Left lung (tissue), 4 donors: ENCODE measurements at regions not wholly inside any gene's neighbourhood (a gene's known extent, or its start where the extent isn't known, plus 50 kb on each side); places are given as distances from the start of the nearest gene placed in this dataset.

ENCODE experiments used
- ATAC-seq: fragments of 200-7000 bp; cut with Tn5 transposase; one replicate; pipeline ENCODE4 v1.9.1; 2020; ENCODE audit warnings: moderate library complexity
- DNase-seq, 4 donors: peaks; one replicate each; pipeline ENCODE4 v3.0.0-alpha.2; 2013 to 2020
- H3K27ac ChIP-seq, 2 donors: fragments of 200-600 bp; sonication (generic) in 1 of 2; one replicate each; pipeline versions ENCODE4 v1.5.0 to v1.8.0; 2020 to 2021
- H3K27me3 ChIP-seq, 2 donors: fragments of 200-600 bp; sonication (generic) in 1 of 2; one replicate each; pipeline versions ENCODE4 v1.5.0 to v1.8.0; 2020 to 2021
- H3K36me3 ChIP-seq, 2 donors: fragments of 200-600 bp; sonication (generic) in 1 of 2; one replicate each; pipeline versions ENCODE4 v1.5.0 to v1.8.0; 2020 to 2021
- H3K4me1 ChIP-seq, 2 donors: fragments of 200-600 bp; one replicate each; pipeline ENCODE4 v1.8.0; 2021
- H3K4me3 ChIP-seq, 2 donors: fragments of 200-600 bp; sonication (generic) in 1 of 2; one replicate each; pipeline versions ENCODE4 v1.5.0 to v1.8.0; 2020 to 2021; ENCODE audit warnings: mild to moderate bottlenecking in 1 of 2
- H3K9me3 ChIP-seq, 2 donors: fragments of 200-600 bp; sonication (generic) in 1 of 2; one replicate each; pipeline versions ENCODE4 v1.5.0 to v1.8.0; 2020 to 2021
- CTCF ChIP-seq, 2 donors: fragments of 200-600 bp; sonication (generic) in 1 of 2; IDR thresholded peaks; one replicate each; pipeline versions ENCODE4 v1.5.0 to v1.8.0; 2021; ENCODE audit warnings: antibody characterized with exemption in 2 of 2
- intact Hi-C, 2 donors: fragments of 100-400 bp; cut with DNase I; formaldehyde crosslinking; loops; one replicate each; pipeline versions ENCODE4 v1.11.2 to v1.14.2; 2022
- donor health status: DM: no; HTN: yes; CAD: no.
- donor health status: DM: no; HTN: no; CAD: no.

GRCh38 chr1:240029418-240029817 lies 62.3 kb upstream of the FMN2 start:
- no peak overlapping the region for H3K27ac ChIP-seq
- no peak for TF ChIP-seq CTCF (IDR thresholded peaks at IDR 0.05)
- no peak overlapping the region for H3K4me3 ChIP-seq
- DNase-seq, result no peak
- H3K4me1 ChIP-seq, result no peaks in the 10 kb centered on the region
- no peaks in the 10 kb centered on the region for H3K9me3 ChIP-seq
- H3K36me3 ChIP-seq, result no peaks in the 10 kb centered on the region
- H3K27me3 ChIP-seq, result no peaks in the 10 kb centered on the region
- intact Hi-C loops, result no loop called here
- no peak for ATAC-seq

GRCh38 chr1:240030236-240030635 lies 61.4 kb upstream of the FMN2 start:
- intact Hi-C loops, result loop anchor here in 1 of 2 donors (10.0 kb wide), 1 partner anchor 115 kb away; no protein-coding TSS in a partner anchor
- no peaks in the 10 kb centered on the region for H3K27me3 ChIP-seq
- no peaks in the 10 kb centered on the region for H3K9me3 ChIP-seq
- no peak overlapping the region for H3K4me3 ChIP-seq
- no peak overlapping the region for H3K27ac ChIP-seq
- no peaks in the 10 kb centered on the region for H3K4me1 ChIP-seq
- H3K36me3 ChIP-seq, result no peaks in the 10 kb centered on the region
- TF ChIP-seq CTCF (IDR thresholded peaks at IDR 0.05), result no peak
- ATAC-seq (no peak), DNase-seq (peak in 1 of 4 donors; percentile 7)

- TF ChIP-seq CTCF (IDR thresholded peaks at IDR 0.05), result no peak
- no peak overlapping the region for H3K4me3 ChIP-seq
- ATAC-seq, result no peak
- no peak for DNase-seq
- no peaks in the 10 kb centered on the region for H3K27me3 ChIP-seq
- no peaks in the 10 kb centered on the region for H3K4me1 ChIP-seq
- no peak overlapping the region for H3K27ac ChIP-seq
- intact Hi-C loops, result loop anchor here in 1 of 2 donors (10.0 kb wide), 1 partner anchor 114 kb away; no protein-coding TSS in a partner anchor
- no peaks in the 10 kb centered on the region for H3K36me3 ChIP-seq
- H3K9me3 ChIP-seq, result no peaks in the 10 kb centered on the region
Observed at GRCh38 chr1:240031009-240031408, 60.7 kb upstream of the FMN2 start.

- no peak overlapping the region for H3K27ac ChIP-seq
- DNase-seq (no peak), ATAC-seq (no peak)
- TF ChIP-seq CTCF (IDR thresholded peaks at IDR 0.05), result no peak
- intact Hi-C loops, result loop anchor here in 1 of 2 donors (10.0 kb wide), 1 partner anchor 113 kb away; no protein-coding TSS in a partner anchor
- no peak overlapping the region for H3K4me3 ChIP-seq
- H3K9me3 ChIP-seq, result no peaks in the 10 kb centered on the region
- H3K4me1 ChIP-seq, result no peaks in the 10 kb centered on the region
- no peaks in the 10 kb centered on the region for H3K36me3 ChIP-seq
- no peaks in the 10 kb centered on the region for H3K27me3 ChIP-seq
Observed at GRCh38 chr1:240031414-240031813, 60.3 kb upstream of the FMN2 start.

- Histone ChIP-seq H3K9me3 (no peaks in the 10 kb centered on the region), H3K36me3 (no peaks in the 10 kb centered on the region), H3K4me3 (no peak overlapping the region), H3K27ac (no peak overlapping the region), H3K4me1 (no peaks in the 10 kb centered on the region), H3K27me3 (no peaks in the 10 kb centered on the region)
- TF ChIP-seq CTCF (IDR thresholded peaks at IDR 0.05), result no peak
- intact Hi-C loops, result loop anchor here in 1 of 2 donors (10.0 kb wide), 1 partner anchor 111 kb away; no protein-coding TSS in a partner anchor
- ATAC-seq (no peak), DNase-seq (no peak)
Observed at GRCh38 chr1:240033406-240033805, 58.3 kb upstream of the FMN2 start.
